ENCODE measurements at regions not wholly inside any gene's neighbourhood (a gene's known extent, or its start where the extent isn't known, plus 50 kb on each side); places are given as distances from the start of the nearest gene placed in this dataset.

DNA sequence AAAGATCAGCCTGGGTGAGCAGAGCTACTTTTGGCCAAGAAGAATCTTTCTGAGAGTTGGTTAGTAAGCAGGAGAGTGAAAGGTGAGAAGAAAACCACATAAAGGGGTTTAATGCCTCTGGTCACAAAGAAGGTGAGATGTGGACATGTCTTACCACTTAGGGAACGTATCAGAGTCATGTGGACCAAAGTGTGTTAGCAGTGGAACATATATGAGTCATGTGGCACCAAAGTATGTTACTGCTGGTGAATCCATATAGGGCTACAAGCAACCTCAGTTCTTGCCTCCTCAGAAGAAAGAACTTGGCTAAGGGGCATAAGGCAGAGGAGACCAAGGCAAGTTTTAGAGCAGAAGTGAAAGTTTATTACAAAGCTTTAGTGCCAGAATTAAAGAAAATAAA, 411.6 kb upstream of the NEGR1 start:
- Histone ChIP-seq H3K4me2 (ENCODE audit: low read depth, low read length, poor library complexity, severe bottlenecking) (no peak overlapping the region), H3K27ac (ENCODE audit: low read depth, low read length) (no peak overlapping the region), H3K36me3 (ENCODE audit: low read length) (no peaks in the 10 kb centered on the region), H3F3A (ENCODE audit: insufficient read depth) (no peaks in the 10 kb centered on the region), H3K4me3 (ENCODE audit: insufficient read depth, low read length, poor library complexity, severe bottlenecking) (no peak overlapping the region), H3K79me2 (ENCODE audit: insufficient read depth, low read length) (no peaks in the 10 kb centered on the region), H3K9me3 (ENCODE audit: insufficient read depth, low read length) (peaks cover 8% of the 10 kb centered on the region; the same call in 1 of the 2 replicates), H3K9ac (ENCODE audit: low read length) (no peak overlapping the region), H2AFZ (ENCODE audit: low read depth, low read length, severe bottlenecking) (no peak overlapping the region), H3K9me2 (replicated peaks; ENCODE audit: insufficient read depth, low read length) (no peaks in the 10 kb centered on the region), H3K27me3 (ENCODE audit: low read length) (no peaks in the 10 kb centered on the region), H4K20me1 (ENCODE audit: low read depth, low read length) (no peaks in the 10 kb centered on the region)
- no peak for TF ChIP-seq EZH2phosphoT487 (conservative IDR thresholded peaks at IDR 0.05; ENCODE audit: low read length)
- TF ChIP-seq, protein P1, sequence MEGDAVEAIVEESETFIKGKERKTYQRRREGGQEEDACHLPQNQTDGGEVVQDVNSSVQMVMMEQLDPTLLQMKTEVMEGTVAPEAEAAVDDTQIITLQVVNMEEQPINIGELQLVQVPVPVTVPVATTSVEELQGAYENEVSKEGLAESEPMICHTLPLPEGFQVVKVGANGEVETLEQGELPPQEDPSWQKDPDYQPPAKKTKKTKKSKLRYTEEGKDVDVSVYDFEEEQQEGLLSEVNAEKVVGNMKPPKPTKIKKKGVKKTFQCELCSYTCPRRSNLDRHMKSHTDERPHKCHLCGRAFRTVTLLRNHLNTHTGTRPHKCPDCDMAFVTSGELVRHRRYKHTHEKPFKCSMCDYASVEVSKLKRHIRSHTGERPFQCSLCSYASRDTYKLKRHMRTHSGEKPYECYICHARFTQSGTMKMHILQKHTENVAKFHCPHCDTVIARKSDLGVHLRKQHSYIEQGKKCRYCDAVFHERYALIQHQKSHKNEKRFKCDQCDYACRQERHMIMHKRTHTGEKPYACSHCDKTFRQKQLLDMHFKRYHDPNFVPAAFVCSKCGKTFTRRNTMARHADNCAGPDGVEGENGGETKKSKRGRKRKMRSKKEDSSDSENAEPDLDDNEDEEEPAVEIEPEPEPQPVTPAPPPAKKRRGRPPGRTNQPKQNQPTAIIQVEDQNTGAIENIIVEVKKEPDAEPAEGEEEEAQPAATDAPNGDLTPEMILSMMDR (IDR thresholded peaks at IDR 0.05; ENCODE audit: insufficient read depth, low read length, poor library complexity, severe bottlenecking), result no peak

DNA sequence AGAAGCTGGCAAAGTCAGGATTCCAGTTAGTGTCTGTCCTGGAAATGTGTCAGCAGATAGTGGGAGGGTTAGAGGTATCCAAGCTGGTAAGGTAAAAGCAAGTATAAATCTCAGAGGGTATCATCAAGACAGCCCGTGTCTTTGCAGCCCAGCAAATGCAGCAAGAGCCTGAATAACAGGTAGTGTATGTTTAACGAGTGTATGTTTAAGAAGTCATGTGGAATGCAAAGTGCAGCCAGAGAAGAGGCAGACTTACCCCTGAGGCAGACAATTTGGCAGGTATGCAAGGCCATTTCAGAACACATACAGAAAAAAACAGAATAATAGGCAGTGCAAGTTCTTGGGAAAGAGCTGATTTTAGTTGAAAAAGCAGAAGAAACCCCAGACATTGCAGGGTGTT, 411.0 kb upstream of the NEGR1 start:
- H3K79me2 ChIP-seq (ENCODE audit: insufficient read depth, low read length), result no peaks in the 10 kb centered on the region
- no peaks in the 10 kb centered on the region for H3K36me3 ChIP-seq (ENCODE audit: low read length)
- no peak overlapping the region for H3K9ac ChIP-seq (ENCODE audit: low read length)
- H3K4me2 ChIP-seq (ENCODE audit: low read depth, low read length, poor library complexity, severe bottlenecking), result no peak overlapping the region
- TF ChIP-seq, protein P1 (IDR thresholded peaks at IDR 0.05; ENCODE audit: insufficient read depth, low read length, poor library complexity, severe bottlenecking), result no peak
- TF ChIP-seq EZH2phosphoT487 (conservative IDR thresholded peaks at IDR 0.05; ENCODE audit: low read length), result no peak
- no peaks in the 10 kb centered on the region for H4K20me1 ChIP-seq (ENCODE audit: low read depth, low read length)
- H3K4me3 ChIP-seq (ENCODE audit: insufficient read depth, low read length, poor library complexity, severe bottlenecking), result no peak overlapping the region
- H3K27ac ChIP-seq (ENCODE audit: low read depth, low read length), result no peak overlapping the region
- H3K9me3 ChIP-seq (ENCODE audit: insufficient read depth, low read length), result peaks cover 8% of the 10 kb centered on the region; the same call in 1 of the 2 replicates
- H3K9me2 ChIP-seq (replicated peaks; ENCODE audit: insufficient read depth, low read length), result no peaks in the 10 kb centered on the region
- no peaks in the 10 kb centered on the region for H3F3A ChIP-seq (ENCODE audit: insufficient read depth)
- no peak overlapping the region for H2AFZ ChIP-seq (ENCODE audit: low read depth, low read length, severe bottlenecking)
- no peaks in the 10 kb centered on the region for H3K27me3 ChIP-seq (ENCODE audit: low read length)

DNA sequence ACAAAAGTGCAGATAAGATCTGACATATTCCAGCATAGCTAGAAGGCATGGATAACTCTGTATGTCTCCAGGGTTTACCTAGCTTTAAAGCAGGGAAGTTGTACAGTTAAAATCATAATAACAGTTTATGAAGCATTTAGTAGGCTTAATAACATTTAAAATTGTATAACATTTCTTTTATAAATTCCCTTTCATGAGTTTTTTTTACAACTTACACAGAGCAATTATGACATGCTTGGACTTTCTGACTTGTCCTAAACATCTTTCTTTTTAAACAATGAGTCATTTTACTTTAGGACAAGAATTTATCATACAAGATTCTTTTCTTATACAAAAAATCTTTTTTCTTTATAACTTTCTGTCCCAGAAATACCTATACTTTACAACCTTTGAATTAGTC, 408.5 kb upstream of the NEGR1 start:
- H3K9me2 ChIP-seq (replicated peaks; ENCODE audit: insufficient read depth, low read length), result no peaks in the 10 kb centered on the region
- peaks cover 8% of the 10 kb centered on the region; the same call in 1 of the 2 replicates for H3K9me3 ChIP-seq (ENCODE audit: insufficient read depth, low read length)
- TF ChIP-seq, protein P1 (IDR thresholded peaks at IDR 0.05; ENCODE audit: insufficient read depth, low read length, poor library complexity, severe bottlenecking), result no peak
- no peak for TF ChIP-seq EZH2phosphoT487 (conservative IDR thresholded peaks at IDR 0.05; ENCODE audit: low read length)
- no peak overlapping the region for H3K27ac ChIP-seq (ENCODE audit: low read depth, low read length)
- no peaks in the 10 kb centered on the region for H3K27me3 ChIP-seq (ENCODE audit: low read length)
- no peak overlapping the region for H3K9ac ChIP-seq (ENCODE audit: low read length)
- H3K4me2 ChIP-seq (ENCODE audit: low read depth, low read length, poor library complexity, severe bottlenecking), result no peak overlapping the region
- H4K20me1 ChIP-seq (ENCODE audit: low read depth, low read length), result no peaks in the 10 kb centered on the region
- no peak overlapping the region for H3K4me3 ChIP-seq (ENCODE audit: insufficient read depth, low read length, poor library complexity, severe bottlenecking)
- no peaks in the 10 kb centered on the region for H3K79me2 ChIP-seq (ENCODE audit: insufficient read depth, low read length)
- H3F3A ChIP-seq (ENCODE audit: insufficient read depth), result no peaks in the 10 kb centered on the region
- no peaks in the 10 kb centered on the region for H3K36me3 ChIP-seq (ENCODE audit: low read length)
- no peak overlapping the region for H2AFZ ChIP-seq (ENCODE audit: low read depth, low read length, severe bottlenecking)
